ENCODE measurements at regions not wholly inside any gene's neighbourhood (a gene's known extent, or its start where the extent isn't known, plus 50 kb on each side); places are given as distances from the start of the nearest gene placed in this dataset.

DNA sequence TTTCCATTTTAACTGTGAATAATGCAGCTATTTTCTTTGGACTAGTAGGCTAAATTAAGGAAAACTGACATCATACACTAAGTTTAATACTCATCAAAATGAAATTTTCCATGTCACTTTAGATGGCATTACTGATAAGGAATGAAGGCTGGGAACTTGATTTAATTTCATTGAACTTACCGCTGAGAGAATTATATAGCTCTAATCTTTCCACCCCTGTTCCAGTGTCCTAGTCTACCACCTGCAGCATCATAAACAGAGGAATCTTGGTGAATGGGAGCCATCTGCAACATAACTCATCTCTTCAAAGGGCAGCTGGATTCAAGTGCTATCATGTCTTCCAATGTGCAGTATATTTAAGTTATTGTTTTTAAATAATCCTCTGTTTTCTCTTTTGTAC is 1395.2 kb downstream of the EPHA7 start:
- H3K4me3 ChIP-seq, result no peak overlapping the region
- intact Hi-C loops (cut with DNase I; ENCODE audit: low total_unique reads), result no loop called here
- no peaks in the 10 kb centered on the region for H3K27me3 ChIP-seq
- no peaks in the 10 kb centered on the region for H3K4me1 ChIP-seq
- H3K36me3 ChIP-seq, result no peaks in the 10 kb centered on the region
- DNase-seq, result no peak
- TF ChIP-seq, protein P1, sequence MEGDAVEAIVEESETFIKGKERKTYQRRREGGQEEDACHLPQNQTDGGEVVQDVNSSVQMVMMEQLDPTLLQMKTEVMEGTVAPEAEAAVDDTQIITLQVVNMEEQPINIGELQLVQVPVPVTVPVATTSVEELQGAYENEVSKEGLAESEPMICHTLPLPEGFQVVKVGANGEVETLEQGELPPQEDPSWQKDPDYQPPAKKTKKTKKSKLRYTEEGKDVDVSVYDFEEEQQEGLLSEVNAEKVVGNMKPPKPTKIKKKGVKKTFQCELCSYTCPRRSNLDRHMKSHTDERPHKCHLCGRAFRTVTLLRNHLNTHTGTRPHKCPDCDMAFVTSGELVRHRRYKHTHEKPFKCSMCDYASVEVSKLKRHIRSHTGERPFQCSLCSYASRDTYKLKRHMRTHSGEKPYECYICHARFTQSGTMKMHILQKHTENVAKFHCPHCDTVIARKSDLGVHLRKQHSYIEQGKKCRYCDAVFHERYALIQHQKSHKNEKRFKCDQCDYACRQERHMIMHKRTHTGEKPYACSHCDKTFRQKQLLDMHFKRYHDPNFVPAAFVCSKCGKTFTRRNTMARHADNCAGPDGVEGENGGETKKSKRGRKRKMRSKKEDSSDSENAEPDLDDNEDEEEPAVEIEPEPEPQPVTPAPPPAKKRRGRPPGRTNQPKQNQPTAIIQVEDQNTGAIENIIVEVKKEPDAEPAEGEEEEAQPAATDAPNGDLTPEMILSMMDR (IDR thresholded peaks at IDR 0.05), result no peak
- H3K9me3 ChIP-seq, result no peaks in the 10 kb centered on the region
- no peak overlapping the region for H3K27ac ChIP-seq

GRCh38 chr6:92023410-92023966 is 1395.9 kb downstream of the EPHA7 start:
- H3K4me3 ChIP-seq, result no peak overlapping the region
- no peaks in the 10 kb centered on the region for H3K4me1 ChIP-seq
- intact Hi-C loops (cut with DNase I; ENCODE audit: low total_unique reads), result no loop called here
- H3K27me3 ChIP-seq, result no peaks in the 10 kb centered on the region
- H3K9me3 ChIP-seq, result no peaks in the 10 kb centered on the region
- no peak for DNase-seq
- H3K27ac ChIP-seq, result no peak overlapping the region
- H3K36me3 ChIP-seq, result no peaks in the 10 kb centered on the region
- TF ChIP-seq, protein P1 (IDR thresholded peaks at IDR 0.05), result no peak

DNA sequence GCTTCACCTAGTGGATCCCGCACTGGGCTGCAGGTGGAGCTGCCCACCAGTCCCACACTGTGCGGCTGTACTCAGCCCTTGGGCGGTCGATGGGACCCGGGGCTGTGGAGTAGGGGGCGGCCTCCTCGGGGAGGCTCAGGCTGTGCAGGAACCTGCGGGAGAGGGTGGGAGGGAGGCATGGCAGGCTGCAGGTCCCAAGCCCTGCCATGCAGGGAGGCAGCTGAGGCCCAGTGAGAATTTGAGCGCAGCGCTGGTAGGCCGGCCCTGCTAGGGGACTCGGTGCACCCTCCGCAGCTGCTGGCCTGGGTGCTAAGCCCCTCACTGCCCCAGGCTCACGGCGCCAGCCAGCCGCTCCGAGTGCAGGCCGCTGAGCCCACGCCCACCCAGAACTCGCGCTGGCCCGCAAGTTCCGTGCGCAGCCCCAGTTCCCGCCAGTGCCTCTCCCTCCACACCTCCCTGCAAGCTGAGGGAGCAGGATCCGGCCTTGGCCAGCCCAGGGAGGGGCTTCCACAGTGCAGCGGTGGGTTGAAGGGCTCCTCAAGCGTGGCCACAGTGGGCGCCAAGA is 1407.6 kb downstream of the EPHA7 start:
- DNase-seq, result no peak
- H3K36me3 ChIP-seq, result no peaks in the 10 kb centered on the region
- H3K9me3 ChIP-seq, result peaks cover 0 to 7% (median 7%) of the 10 kb centered on the region in 3 donors
- TF ChIP-seq, protein P1 (IDR thresholded peaks at IDR 0.05), result no peak
- H3K27me3 ChIP-seq, result no peaks in the 10 kb centered on the region
- H3K4me3 ChIP-seq, result no peak overlapping the region
- no peaks in the 10 kb centered on the region for H3K4me1 ChIP-seq
- no peak overlapping the region for H3K27ac ChIP-seq
- intact Hi-C loops (cut with DNase I; ENCODE audit: low total_unique reads), result no loop called here

GRCh38 chr6:92008757-92009502 is 1410.4 kb downstream of the EPHA7 start:
- Histone ChIP-seq H3K27ac (no peak overlapping the region), H3K4me3 (no peak overlapping the region), H3K36me3 (no peaks in the 10 kb centered on the region), H3K9me3 (peaks cover 0 to 7% (median 7%) of the 10 kb centered on the region in 3 donors), H3K4me1 (no peaks in the 10 kb centered on the region), H3K27me3 (no peaks in the 10 kb centered on the region)
- TF ChIP-seq, protein P1 (IDR thresholded peaks at IDR 0.05), result no peak
- no peak for DNase-seq
- intact Hi-C loops (cut with DNase I; ENCODE audit: low total_unique reads), result no loop called here

DNA sequence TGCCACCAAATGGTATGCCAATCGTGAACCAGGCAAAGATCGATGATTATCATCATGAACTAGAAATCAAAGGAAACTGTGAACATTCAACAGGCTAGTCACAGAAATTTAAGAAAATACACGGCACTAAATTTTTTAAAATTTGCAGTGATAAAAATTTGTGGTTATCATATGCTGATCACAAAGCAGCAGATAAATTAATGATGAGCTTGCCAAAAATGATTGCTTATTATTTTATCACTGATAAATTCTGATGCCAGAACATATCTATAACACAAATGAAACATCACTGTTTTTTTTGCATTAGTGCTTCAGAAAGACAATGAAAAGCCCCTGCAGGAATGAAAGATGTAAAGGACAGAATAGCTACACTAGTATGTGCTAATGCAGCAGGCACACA is 1413.2 kb upstream of the MAP3K7 start:
- intact Hi-C loops (cut with DNase I; ENCODE audit: low total_unique reads), result no loop called here
- DNase-seq, result no peak
- Histone ChIP-seq H3K27ac (no peak overlapping the region), H3K4me1 (no peaks in the 10 kb centered on the region), H3K9me3 (no peaks in the 10 kb centered on the region), H3K36me3 (no peaks in the 10 kb centered on the region), H3K4me3 (no peak overlapping the region), H3K27me3 (no peaks in the 10 kb centered on the region)
- TF ChIP-seq, protein P1 (IDR thresholded peaks at IDR 0.05), result no peak
